Caki2 (cell line): ENCODE measurements at regions not wholly inside any gene's neighbourhood (a gene's known extent, or its start where the extent isn't known, plus 50 kb on each side); places are given as distances from the start of the nearest gene placed in this dataset.

Source experiments
- DNase-seq: peaks from one replicate; pipeline ENCODE4 v3.0.0-alpha.2; 2015; ENCODE audit warnings: low read depth
- in situ Hi-C: cut with HindIII; loops from 2 replicates; pipeline ENCODE4 v1.10.0; 2016; ENCODE audit warnings: low sequenced_read_pairs, low pct_unique_long_range_greater_than_20kb, mixed read lengths

DNA sequence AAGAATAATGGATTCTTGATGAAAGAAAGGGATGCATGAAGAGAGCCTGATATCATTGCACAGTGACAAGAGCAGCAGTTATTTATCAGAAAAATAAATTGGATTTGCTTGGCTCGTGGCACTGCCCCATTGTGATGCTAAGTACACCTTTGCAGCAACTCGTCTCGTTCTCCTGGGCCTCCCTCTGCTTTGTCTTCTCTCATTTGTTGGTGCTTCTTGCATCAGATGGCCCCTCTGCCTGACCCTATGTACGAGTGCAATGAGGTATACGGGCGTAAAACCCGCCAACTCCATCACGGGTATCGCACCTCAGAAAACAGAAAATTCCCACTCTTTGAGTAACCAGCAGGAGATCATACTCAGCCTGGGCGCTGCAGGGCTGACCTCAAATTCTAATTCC is 107.2 kb upstream of the C10orf90 start:
- DNase-seq, result no peak
- in situ Hi-C loops, result no loop called here

DNA sequence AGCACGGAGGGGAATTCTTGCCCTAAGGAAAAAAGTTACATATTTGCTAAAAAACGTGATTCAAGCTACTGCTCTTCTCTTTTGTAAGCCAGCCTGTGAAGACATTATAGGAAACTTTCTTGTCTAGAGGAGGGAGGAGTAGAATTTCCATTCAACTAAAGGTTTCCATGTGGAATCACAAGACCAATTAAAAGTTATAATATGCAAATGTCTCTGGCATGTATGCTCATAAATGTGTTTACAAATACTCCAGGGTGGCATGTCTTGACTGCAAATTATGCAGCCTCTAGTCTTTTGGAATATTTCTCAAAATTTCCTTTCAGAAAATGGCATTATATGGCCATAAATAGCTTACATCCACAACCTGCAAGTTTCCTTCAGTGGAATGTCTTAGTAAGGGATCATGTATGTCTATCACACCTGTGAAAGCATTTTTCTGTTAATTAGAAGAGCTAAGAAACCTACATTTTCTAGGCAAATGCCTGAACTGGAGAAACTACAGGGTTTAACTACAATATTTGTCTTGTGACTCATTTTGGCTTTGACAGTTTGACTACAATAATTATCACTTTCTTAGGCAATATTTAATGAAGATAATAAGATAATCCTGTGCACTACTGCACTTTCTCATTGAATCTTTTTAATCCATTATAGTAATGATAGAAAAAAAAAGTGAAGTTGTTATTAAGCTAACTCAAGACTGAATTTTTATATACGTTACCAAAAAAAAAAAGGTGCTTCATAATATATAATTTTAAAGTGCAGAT is 111.1 kb upstream of the C10orf90 start:
- no peak for DNase-seq
- in situ Hi-C loops, result no loop called here

DNA sequence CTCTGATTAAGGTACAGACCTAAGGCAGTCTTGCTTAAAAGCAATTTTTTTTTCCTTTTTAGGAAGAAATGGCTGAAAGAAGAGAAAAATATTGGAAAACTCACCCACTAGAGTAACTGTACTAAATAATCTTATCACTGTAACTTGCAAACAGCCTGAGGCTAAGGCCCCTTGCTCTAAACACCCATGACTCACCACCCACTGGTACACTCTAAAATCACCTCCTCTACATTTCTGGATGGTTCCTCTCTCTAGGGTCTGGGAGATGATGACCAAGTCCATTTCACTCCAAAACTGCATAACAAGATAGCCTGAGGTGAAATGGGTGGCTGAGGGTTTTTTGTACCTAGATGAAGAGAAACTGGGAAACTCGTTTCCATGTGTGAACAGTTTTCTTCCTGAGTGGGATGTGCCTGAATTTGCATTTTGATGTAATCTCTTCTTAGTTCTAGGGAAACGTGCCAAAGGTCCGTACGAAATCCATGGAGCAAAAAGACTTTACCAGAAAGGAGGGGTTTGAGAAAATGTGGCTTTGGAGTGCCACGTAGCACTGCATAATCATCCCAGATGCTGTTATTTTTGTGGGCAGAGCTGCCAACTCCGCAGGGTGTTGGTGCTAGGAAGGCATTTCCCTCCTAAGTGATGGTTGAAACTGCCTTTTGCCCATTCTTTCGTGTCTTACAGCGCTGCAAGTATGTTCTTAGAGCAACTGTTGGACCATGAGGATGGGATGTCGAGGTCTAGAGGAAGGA is 113.5 kb upstream of the C10orf90 start:
- in situ Hi-C loops, result no loop called here
- no peak for DNase-seq

DNA sequence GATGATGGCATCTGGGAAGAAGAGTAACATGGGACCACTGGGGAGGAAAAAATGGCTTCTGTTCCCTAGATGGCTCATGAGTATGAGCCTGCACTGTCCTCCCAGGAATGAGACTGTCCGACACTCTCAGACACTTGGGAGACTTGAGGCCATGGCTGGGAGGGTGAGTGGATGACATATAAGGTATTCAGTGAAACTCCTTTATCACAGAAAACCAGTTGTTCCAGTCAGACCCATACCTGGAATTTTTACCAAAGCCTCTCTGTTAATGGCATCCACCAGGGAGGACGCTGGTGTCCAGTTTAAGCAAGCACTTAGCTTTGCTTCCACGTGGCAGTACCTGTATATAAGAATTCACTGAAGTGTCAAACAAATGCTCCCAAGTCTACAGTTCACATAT is 116.7 kb upstream of the C10orf90 start:
- DNase-seq, result no peak
- in situ Hi-C loops, result no loop called here

DNA sequence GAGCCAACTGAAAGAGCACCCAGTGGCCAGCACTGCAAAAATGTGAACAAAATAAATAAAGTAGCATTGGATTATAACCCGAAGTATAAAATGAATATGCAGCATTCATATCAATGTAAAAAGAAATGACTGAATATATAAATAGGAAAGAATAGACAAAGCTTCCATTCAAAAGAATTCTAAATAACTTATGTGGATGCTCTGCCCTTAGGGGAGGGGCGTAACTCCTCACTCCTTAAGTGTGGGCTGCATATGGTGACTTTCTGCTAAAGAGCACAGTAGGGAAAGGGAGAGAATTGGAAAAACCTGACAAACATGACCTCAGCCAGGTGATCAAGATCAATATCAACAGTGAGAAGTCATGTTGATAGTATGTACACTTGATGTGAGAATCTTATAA is 109.9 kb upstream of the DOCK1 start:
- no peak for DNase-seq
- in situ Hi-C loops, result no loop called here

DNA sequence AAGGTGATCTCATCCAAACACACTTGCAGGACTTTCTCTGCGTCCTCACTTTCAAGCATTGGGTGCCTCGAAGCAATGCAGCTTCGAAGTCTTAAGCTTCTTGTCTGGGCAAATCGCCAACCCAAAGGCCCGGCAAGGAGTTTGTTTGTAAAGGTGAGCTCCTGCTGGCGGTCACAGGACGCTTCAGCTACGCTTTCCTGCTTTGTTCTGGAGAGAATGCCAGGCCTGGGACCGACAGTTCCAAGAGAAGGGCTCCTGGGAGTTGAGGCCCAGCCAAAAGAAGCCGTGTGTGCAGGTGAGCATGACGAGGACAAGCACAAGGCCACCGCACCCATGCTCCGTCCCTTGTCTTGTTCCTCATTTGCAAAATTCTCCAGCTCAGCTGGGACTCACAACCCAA is 106.6 kb upstream of the DOCK1 start:
- no peak for DNase-seq
- in situ Hi-C loops, result no loop called here

DNA sequence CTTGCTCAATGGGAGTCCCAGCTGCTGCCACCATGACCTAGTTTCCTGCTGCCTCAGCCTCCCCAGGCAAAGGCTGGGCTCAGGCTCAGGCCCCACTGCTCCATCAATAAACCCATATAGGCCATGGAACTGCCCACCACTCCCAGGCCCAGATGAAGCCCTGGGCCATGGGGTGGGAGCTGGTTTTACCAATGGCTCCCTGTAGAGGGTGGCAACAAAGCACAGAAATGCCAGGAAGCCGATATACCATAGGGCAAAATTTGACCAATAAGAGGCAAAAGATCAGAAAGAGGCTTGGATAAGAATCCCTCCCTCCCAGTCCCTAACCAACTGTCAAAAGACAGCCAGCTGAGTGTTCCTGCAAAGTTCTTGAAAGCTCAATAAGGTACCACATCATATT is 101.8 kb upstream of the DOCK1 start:
- in situ Hi-C loops, result no loop called here
- no peak for DNase-seq

GRCh38 chr10:126804396-126804795 is 100.8 kb upstream of the DOCK1 start:
- in situ Hi-C loops, result no loop called here
- no peak for DNase-seq

- in situ Hi-C loops, result no loop called here
- no peak for DNase-seq
Measured at GRCh38 chr10:126806498-126806897, 98.7 kb upstream of the DOCK1 start.

- in situ Hi-C loops, result no loop called here
- no peak for DNase-seq
Measured at GRCh38 chr10:126806991-126807702, 98.1 kb upstream of the DOCK1 start.

DNA sequence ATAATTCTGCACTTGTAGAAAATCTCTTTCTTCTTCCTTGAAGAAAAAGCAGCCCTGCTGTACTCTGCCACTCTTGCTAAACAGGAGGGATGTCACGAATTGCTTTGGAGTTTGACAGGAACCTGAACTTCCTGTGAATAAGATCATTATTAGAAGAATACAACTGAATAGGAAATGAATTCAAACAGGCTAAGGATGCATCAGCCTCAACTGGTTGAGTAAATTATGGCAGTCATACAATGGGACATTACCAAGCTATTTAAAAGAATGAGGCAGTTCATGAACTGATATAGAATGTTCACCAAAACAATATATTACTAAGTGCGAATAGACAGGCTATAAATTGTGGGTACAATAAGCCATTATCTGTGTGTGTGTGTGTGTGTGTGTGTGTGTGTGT is 97.1 kb upstream of the DOCK1 start:
- in situ Hi-C loops, result no loop called here
- no peak for DNase-seq

- DNase-seq, result no peak
- in situ Hi-C loops, result no loop called here
Measured at GRCh38 chr10:126813432-126813831, 91.8 kb upstream of the DOCK1 start.

GRCh38 chr10:126833542-126833941 is 71.7 kb upstream of the DOCK1 start:
- in situ Hi-C loops, result no loop called here

DNA sequence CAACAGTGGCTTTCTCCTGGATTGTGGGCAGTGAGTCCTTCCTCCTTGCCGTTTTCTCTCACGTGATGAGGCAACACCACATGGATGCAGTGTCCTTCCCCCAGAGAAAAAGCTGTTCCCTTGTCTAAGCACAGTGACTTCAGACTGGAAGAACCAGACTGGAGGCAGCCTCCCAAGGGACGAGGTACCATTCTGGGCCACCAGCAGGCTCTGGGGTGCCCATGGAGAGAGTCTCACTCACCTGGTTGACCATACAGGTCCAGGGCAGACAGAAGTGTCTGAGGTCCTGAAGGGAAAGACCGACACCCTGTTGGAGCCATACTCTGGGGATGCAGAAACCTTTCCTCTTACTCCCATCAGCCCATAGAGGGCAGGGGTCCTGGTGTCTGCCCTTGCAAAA is 69.2 kb upstream of the DOCK1 start:
- no peak for DNase-seq
- in situ Hi-C loops, result no loop called here

More at GRCh38 chr10:126833542-126833941, 71.7 kb upstream of the DOCK1 start:
- DNase-seq, result no peak

DNA sequence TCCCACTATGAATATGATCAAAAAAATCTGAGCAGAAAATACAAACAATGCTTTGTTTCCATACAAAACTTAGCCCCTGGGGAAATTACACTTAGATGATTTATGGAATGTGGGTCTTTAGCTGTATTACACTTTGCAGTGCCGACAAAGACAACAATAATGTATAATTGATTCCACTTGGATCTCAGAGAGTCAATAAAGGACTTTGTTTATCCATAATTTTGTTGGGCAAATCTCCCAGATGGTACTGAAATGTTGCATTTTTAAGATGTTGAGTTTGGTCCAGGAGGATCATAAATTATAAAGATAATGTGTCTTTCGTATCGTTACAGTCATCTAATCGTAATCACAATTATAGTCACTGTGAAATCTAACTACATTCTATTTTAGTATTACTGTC is 66.9 kb upstream of the DOCK1 start:
- in situ Hi-C loops, result no loop called here
- no peak for DNase-seq

- no peak for DNase-seq
- in situ Hi-C loops, result no loop called here
Measured at GRCh38 chr10:126839094-126839761, 66.0 kb upstream of the DOCK1 start.

- DNase-seq, result no peak
- in situ Hi-C loops, result no loop called here
Measured at GRCh38 chr10:126840576-126841135, 64.6 kb upstream of the DOCK1 start.

GRCh38 chr10:126841341-126841895 is 63.8 kb upstream of the DOCK1 start:
- in situ Hi-C loops, result no loop called here
- no peak for DNase-seq
